ENCODE measurements at regions not wholly inside any gene's neighbourhood (a gene's known extent, or its start where the extent isn't known, plus 50 kb on each side); places are given as distances from the start of the nearest gene placed in this dataset.

GRCh38 chr5:100723229-100723628 lies 179.9 kb downstream of the ST8SIA4 start:
- DNase-seq (ENCODE audit: low read depth) = no peak
- no peak overlapping the region for H3K4me3 ChIP-seq (replicated peaks; ENCODE audit: low read depth, low read length)
- TF ChIP-seq, protein P1, sequence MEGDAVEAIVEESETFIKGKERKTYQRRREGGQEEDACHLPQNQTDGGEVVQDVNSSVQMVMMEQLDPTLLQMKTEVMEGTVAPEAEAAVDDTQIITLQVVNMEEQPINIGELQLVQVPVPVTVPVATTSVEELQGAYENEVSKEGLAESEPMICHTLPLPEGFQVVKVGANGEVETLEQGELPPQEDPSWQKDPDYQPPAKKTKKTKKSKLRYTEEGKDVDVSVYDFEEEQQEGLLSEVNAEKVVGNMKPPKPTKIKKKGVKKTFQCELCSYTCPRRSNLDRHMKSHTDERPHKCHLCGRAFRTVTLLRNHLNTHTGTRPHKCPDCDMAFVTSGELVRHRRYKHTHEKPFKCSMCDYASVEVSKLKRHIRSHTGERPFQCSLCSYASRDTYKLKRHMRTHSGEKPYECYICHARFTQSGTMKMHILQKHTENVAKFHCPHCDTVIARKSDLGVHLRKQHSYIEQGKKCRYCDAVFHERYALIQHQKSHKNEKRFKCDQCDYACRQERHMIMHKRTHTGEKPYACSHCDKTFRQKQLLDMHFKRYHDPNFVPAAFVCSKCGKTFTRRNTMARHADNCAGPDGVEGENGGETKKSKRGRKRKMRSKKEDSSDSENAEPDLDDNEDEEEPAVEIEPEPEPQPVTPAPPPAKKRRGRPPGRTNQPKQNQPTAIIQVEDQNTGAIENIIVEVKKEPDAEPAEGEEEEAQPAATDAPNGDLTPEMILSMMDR (IDR thresholded peaks at IDR 0.05; ENCODE audit: low read length, missing control alignments) = no peak

DNA sequence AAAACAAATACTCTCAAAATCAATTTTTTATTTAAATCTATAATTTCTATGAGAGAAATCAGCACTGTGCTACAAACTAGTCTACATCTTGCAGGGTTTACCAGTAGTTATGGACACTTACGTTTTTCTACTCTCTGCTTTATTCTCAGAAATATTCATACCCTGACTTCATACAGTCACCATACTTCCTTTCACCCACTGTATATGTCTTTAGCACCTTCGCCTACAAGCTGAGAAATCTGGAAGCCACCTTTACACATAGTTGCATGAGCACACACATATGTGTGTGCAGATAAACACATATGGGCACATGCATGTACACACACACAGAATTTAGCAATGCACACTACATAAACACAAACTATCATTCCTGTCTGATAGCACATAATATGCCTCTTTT lies 177.0 kb downstream of the ST8SIA4 start:
- TF ChIP-seq, protein P1 (IDR thresholded peaks at IDR 0.05; ENCODE audit: low read length, missing control alignments) = no peak
- H3K4me3 ChIP-seq (replicated peaks; ENCODE audit: low read depth, low read length) = no peak overlapping the region
- no peak for DNase-seq (ENCODE audit: low read depth)

- no peak overlapping the region for H3K4me3 ChIP-seq (replicated peaks; ENCODE audit: low read depth, low read length)
- TF ChIP-seq, protein P1 (IDR thresholded peaks at IDR 0.05; ENCODE audit: low read length, missing control alignments) = no peak
- DNase-seq (ENCODE audit: low read depth) = no peak
Observed at GRCh38 chr5:100731768-100732167, 171.3 kb downstream of the ST8SIA4 start.

DNA sequence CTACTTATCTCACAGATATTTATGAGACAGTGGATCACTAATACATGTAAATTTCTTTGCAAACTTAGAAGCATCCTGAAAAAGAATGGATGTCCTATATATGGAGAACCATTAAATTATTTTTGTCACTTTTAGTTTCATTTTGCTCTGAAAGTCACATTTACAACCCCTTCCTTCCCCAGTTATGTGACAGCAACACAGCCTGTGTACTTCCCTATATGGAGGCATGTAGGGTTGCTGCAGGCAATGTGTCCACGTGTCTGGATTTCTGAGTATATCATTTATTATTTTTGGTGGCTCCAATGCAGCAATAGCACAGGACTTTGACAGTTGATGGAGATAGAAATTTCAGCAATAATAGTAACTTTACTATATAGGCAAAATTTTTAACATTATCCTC lies 156.4 kb downstream of the ST8SIA4 start:
- TF ChIP-seq, protein P1 (IDR thresholded peaks at IDR 0.05; ENCODE audit: low read length, missing control alignments) = no peak
- no peak overlapping the region for H3K4me3 ChIP-seq (replicated peaks; ENCODE audit: low read depth, low read length)
- no peak for DNase-seq (ENCODE audit: low read depth)

DNA sequence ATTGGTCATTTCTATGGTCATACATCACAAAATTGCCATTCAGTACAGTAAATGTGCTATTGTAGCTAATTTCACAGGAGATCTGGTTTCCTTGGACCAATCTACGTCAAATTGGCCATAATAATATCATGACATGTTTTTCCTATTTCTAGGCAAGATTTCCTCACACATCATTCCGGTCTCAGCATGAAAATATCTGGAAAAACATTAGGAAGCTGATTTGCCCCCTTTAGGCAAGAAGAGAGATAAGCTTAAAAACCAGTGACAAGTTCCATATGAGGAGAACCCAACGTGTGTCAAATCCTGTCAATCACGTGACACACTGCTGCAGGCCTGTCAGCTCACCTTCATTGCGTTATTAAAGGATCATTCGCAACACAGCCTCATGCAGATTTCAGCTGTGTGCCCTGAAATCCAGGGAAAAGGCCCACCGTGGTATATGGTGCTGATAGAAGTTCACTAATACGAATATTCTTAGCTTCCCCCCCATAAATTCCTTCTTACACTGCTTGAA lies 153.3 kb downstream of the ST8SIA4 start:
- no peak for DNase-seq (ENCODE audit: low read depth)
- H3K4me3 ChIP-seq (replicated peaks; ENCODE audit: low read depth, low read length) = no peak overlapping the region
- TF ChIP-seq, protein P1 (IDR thresholded peaks at IDR 0.05; ENCODE audit: low read length, missing control alignments) = no peak

- H3K4me3 ChIP-seq (replicated peaks; ENCODE audit: low read depth, low read length) = no peak overlapping the region
- TF ChIP-seq, protein P1 (IDR thresholded peaks at IDR 0.05; ENCODE audit: low read length, missing control alignments) = no peak
- DNase-seq (ENCODE audit: low read depth) = no peak
Observed at GRCh38 chr5:100755435-100755834, 147.6 kb downstream of the ST8SIA4 start.

All from fibroblast of pulmonary artery (primary cell).